ENCODE measurements at regions not wholly inside any gene's neighbourhood (a gene's known extent, or its start where the extent isn't known, plus 50 kb on each side); places are given as distances from the start of the nearest gene placed in this dataset.

DNA sequence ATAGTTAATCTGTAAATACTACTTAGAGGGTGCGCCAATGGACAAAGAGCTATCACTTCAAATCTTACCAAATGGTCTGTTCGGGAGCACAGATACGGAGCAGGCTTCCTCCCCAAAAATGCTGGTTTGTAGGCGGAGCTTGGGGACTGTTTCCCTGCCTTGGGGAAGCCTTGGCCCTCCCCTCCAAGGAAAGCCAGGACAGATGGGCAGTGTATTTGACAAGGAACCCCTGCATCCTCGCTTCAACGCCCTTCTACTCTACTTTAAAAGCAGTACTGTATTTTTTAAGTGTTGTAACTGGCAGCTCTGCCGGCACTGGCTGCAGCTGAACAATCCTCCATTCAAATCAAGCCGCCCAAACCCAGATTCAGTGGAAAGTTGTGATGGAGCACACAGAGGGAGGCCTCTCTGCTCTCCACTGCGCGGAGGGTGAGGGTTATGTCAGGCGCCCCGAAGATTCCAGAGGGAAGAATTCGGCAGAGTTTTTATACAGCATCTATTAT, 83.1 kb upstream of the FNDC3B start:
- peak; percentile 67 for DNase-seq

DNA sequence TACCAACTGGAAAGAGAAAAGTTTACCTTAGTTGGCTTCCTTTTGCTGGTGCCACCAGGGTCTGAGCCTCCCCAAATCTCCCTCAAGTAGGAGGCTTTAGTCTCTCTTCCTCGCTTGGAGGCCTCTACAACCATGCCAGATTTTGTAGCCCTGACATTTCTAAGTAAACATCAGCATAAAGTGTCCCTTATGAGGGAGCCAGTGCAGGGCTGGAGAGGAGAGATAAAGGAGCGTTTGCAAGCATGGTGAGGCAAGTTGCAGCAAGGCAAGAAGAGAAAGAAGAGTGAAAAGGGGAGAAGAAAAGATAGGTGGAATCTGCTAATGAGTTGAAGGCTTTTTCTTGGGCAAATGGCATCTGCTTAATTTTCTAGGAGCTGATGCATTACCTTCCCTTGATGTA, 82.7 kb upstream of the FNDC3B start:
- no peak for DNase-seq

DNA sequence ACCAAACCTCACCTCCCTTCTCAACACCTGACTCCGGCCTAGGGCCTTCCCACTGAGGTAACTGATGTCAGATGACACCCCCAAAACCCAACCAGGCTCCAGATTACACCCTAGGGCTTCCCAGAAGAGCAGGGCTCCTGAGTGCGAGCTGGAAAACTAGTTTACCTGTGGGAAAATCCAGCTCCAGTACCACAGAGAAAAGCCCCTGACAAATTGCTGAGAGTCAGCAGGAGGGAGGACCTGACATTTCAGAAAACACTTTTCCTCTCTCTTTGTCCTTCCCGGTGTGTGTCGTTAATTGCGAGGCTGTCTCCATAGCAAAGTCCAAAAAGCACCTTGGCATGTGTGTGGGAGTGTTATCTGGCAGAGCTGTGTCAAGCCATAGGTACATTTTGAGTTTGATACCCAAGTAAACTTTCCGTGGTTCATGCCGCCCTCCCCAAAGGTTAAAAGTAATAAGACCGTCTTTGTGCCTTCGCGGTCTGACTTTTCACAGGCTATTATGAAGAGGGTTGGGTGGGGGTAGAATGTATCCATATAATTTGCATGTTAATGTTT, 79.8 kb upstream of the FNDC3B start:
- DNase-seq = no peak

DNA sequence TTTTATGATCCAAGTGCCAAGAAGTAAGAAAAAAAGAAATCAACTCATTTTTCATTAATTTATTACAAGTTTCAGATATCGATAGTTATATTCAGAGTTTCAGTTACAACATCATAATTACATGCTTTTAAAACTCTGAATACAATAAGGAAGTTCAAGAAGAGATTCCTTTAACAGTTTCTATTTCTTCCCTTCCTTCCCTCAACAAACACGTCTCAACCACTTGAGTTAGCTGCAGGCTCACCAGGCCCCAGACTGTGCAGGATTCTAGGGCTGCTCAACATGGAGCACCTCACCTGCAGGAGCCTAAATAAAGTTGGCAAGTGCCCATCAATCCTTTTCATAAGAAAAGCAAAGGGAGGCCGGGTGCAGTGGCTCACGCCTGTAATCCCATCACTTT, 79.2 kb upstream of the FNDC3B start:
- DNase-seq = no peak

DNA sequence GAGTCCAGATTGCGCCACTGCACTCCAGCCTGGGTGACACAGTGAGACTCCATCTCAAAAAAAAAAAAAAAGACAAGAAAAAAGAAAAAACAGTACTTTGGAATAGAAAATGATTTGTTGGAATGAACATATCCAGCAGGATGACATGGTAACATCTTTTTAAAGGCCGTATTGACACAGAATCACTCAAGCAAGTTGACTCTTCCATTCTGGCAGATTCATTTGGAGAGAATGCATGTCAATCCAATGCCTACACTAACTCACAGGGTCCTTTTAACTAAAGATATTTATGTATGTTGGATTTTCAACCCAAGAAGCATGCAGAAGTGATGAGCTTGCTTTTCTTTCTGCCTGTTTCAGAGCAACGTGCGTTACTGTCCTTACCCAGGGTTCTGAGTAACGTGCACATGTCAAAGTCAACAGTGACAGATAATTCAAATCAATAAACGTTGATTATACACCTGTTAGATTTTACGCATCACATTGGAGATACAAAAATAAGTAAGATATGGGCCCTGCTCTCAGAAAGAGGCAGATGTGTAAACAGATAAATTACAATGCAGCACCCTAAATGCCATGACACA, 77.1 kb upstream of the FNDC3B start:
- DNase-seq = no peak

DNA sequence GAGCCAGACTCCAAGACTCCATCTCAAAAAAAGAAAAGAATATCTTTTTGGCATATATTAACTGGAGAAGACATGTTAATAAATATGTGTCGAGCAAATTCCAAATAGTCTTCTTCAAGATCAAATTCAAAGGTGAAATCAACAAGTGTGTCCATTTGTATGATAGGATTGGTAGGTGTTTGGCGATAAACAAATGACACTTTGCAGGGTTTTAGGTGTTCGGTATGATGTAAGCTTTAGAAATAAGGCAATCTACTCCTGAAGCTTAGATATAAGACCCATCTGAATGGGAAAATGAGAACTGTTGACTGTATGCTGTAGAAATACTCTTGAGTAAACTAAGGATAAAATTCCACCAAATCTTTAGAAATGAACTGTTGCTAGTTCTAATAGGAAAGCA, 75.8 kb upstream of the FNDC3B start:
- DNase-seq = no peak

DNA sequence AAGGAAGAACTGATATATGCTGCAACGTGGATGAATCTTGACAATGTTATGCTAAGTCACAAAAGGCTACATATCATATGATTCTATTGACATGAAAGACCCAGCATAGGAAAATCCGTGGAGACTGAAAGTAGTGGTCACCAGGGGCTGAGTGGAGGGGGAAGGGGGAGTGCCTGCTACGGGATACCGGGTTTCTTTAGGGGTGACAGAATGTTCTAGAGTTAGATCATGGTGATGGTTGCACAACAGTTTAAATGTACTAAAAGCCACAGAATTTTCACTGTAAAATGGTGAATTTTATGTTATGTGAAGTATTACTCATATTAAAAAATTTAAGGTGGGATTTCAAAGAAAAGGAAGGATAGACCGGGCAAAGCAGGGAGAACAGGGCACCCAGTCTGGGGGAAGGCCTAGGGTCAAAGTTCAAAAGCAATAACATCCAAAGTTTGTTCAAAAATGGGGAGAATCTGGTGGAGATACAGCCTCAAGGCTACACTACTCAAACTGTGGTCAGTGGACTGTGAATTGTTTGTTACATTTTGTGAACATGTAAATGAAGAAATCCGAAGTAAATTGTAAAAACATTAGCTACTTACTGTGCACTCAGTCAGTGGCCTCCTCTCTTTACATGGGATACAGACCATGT, 74.2 kb upstream of the FNDC3B start:
- DNase-seq = no peak

DNA sequence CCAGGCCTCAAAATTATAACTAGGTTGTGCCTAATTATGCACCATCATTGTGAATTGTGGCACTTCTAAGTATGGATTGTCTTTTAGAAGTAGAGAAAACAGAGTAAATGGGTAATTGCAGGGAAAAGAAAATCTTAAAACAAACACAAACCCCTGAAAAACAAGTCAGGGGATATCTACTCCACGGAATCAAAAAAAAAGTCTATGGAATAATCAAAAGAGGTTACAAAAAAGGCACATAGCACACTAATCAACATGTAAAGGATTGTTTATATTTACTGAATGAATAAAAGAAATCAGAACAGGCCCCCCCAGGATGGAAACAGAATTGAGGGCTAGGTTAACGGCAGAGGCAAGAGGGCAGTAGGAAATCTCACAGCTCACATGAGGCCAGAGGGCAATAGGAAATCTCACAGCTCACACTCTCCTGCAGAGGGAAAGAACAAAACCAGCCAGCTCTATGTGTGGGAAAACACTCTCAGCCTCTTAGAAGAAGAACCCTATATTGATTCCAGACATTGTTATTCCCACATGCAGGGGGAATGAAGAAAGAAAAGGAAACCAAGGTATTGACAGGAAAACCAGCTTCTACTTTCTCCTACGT, 72.7 kb upstream of the FNDC3B start:
- DNase-seq = no peak

DNA sequence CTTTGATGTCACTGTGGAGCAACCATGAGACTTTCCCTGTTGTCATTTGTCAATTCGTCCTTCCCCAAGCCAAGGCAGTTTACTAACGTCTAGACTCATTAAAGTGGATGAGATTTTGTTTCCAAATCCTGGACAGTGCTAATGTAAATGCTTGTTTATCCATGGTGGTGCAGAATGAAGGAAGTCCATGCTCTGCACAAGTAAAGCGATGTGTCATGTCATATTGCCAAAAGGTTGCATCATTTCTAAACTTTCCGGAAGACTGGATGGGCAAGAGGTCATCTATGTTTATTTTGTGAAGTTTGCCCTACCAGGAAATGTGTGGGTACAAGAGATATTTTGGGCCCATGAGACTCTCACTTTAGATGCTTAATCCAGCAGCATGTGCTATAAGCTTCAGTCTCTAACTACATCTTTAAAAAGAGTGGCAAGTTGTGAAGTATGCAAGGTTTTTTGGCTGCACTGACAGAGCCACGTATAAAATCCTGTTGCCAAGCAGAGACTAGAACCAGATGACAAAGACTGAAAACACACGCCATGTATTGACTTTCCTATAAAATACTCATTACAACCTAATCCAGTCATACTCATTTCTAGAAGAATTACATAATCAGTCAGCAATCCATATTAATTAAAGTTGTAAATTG, 72.1 kb upstream of the FNDC3B start:
- peak; percentile 81 for DNase-seq

DNA sequence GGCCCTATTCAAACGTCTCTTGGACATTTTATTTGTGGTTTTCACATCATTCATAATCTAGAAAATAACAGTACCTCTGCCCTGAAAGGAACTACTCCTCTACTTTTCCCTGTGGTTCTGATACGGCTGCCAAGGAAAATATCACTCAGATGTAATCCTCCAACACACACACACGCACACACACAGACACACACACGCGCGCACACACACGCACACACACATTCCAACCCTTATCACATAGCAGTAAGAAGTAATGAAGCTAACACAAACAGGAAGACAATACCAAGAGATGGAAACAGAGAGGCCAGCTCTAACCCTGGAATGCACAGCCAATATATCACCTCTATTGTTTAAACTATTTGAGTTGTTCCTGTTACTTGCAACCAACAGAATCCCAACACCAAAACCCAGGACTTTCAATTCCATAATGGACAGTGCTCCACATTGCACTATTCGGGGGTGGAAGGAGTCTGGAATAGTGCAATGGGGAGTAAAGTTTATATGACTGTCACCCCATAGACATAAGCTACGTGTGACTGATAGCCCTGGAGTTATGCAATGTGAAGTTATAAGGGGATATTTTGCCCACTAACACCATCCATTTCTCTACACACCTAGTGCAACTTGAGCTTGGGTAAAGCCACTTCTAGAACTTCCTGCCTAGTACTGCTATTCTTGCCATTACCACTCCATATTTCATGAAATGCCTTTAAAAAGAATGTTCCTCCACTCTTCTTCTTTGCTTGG, 71.3 kb upstream of the FNDC3B start:
- peak; percentile 56 for DNase-seq

DNA sequence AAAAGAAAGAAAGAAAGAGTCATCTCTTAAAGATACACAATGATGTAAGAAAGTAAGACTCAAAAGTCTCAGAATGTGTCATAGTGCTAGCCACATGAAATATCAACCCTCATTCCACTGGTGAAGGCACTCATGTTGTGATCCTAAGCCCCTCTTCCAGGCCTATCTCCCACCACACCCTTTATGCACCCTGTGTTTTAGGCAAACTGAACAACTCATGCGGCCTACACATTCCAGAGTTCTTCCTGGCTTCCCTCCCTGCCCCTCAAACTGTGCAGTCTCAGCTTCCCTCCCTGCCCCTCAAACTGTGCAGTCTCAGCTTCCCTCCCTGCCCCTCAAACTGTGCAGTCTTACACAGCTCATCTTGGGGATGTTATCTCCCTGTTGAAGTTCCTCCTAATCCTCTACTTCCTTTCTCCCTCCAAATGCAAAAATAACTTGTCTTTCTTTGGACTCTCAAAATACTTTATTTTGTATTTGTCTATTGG, 69.0 kb upstream of the FNDC3B start:
- DNase-seq = no peak

DNA sequence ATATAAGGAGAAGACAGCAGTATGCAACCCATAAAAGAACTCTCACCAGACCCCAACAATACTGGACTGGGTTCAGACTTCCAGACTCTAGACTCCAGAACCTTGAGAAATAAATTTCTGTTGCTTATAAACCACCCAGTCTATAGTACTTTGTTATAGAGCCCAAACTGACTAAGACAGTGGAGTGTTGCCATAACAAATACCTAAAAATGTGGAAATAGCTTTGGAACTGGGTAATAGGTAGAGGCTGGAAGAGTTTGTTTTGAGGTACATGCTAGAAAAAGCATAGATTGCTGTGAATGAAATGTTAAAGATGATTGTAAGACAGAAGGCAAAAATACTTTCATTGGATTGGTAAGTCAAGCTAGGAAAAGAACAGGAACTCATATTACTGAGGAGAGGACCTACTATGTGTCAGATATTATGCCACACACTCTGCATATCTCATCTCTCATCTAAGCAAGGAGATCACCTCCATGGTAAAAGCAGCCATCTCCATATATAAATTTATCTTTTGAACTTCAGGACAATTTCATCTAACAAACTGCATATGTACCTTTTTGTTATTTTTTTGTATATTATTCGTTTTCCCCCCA, 67.4 kb upstream of the FNDC3B start:
- no peak for DNase-seq

DNA sequence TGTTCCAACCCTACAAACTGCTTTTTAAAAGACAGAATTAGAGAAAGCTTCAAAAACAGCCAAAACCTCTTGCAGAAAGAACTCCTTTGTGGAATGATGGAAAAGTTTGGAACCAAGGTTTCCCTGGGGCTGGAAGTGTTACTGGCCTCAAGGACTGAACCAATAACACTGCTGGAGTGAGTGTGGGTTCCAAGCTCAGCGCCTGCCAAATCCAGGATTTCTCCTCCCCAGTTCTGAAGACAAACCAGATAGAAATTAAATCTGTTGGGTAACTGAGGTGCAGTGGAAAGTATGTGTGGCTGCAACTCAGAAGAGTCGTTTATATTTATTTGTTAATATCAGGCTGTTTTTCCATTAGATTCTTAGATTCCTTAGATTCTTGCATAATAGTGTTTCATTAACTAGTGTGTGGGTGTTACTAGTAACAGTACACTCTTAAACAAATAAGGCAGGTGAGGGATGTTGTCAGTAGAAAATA, 66.5 kb upstream of the FNDC3B start:
- peak; percentile 90 for DNase-seq

DNA sequence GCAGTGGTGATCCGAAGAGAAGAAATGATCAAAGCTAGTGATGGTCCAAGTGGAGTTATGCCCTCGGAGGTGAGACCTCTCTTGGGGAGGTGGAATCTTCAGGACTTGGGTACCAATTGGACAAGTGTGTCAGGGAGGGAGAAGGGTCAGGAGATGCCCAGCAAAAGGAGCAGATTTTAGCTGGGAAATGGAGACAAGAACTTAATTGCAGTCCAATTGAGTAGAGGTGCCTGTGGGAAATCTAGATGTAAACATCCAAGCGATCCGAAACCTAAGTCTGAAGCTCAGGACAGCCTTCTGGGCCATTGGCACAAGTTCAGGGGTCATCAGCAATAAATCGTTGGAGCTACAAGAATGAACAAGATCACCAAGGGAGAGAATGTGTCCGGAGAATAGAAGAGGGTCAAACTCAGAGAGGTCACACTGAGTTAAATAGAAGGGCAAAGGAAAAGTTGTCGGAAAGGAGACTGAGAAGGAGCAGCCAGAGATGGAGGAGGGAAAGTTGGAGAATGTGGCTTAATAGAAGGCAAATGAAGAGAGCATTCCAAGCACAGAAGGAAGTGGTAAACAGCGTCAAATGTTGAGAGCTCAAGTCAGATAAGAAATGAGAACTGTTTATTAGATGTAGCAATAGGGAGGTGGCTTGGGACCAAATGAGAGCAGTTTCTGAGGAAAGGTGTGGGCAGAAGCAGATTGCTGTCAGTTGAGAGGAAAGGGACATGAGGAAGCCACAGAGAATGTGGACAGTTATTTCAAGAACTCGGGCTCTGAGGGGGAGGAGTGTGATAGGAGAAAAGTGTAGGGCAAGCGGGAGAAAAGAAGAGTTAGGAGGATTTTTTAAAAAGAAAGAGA, 64.2 kb upstream of the FNDC3B start:
- no peak for DNase-seq

DNA sequence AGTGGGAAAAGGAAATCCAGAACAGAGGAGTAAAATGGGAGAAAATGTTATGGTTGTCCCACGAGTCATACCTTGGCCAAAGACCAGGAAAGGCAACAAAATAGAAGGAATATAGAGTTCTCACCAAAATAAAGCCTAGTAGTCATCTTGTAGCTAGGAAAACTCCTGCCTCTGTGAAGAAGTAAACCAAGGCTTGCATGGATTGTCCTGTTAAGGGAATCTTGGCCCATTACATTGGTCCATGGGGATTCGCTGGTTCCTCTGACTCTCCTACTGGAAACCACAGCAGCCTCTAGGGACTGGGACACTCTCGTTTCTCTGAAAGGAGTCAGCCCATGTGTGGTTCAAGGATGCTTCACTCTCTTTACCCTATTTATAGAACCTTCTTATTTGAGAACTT, 62.9 kb upstream of the FNDC3B start:
- DNase-seq = no peak

DNA sequence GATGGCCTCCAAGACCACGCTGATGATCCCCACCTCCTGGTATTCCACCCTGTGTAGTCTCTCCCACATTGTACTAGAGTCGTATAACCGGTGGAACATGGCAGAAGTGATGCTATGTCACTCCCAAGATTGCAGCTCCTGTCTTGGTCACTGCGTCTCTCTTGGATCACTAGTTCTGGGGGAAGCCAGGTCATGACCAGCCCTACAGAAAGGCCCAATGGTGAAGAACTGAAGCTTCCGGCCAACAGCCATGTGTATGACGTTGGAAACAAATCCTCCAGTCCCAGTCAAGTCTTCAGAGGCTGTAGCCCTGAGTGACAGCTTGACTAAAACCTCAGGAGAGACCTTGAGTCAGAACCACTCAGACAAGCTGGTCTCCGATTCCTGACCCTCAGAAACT, 61.9 kb upstream of the FNDC3B start:
- no peak for DNase-seq

DNA sequence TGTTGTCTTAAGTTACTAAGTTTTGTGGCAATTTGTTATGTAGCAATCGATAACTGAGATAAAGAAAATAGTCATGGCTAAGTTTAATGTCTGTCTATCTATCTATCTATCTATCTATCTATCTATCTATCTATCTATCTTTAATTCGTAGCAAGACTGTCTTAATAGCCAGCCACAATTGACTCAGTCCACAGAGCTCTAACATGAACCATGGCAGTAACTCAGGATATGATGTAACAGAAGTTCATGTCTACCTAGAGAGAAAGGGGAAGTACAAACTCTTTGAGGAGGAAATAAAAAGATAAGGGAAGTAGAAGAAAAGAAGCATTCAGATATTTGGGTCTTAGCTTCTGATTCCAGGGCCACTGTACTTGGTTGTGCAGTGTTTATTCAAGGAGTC, 61.5 kb upstream of the FNDC3B start:
- no peak for DNase-seq

DNA sequence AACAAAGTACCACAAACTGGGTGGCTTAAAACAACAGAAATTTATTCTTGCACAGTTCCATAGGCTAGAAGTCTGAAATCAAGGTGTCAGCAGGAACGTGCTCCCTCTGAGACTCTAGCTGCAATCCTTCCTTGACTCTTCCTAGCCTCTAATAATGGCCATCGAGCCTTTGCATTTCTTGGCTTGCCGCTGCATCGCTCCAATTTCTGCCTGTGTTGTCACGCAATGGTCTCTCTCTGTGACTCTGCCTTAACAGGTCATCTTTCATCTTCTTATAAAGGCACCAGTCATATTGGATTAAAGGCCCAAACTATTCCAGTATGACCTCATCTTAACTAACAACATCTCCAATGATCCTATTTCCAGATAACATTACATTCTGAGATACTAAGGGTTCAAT, 61.0 kb upstream of the FNDC3B start:
- DNase-seq = no peak

DNA sequence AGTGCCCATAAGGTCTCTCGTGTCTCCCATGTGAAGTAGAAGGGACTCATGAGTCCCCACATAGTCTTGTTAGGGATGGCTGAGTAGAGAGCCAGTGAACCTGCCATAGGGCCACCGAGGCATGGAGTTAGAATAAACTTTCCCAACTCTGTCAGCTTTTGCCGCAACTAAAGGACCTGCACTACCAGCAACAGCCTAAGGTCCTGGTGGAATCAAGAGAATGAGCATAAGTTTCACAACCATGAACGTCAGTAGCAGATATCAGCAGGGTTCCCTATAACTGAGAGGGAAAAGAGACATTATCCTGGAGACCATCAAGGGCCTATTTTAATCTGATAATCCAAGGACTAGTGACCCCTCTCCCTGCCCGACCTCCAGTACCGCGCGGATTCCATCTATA, 60.3 kb upstream of the FNDC3B start:
- no peak for DNase-seq

DNA sequence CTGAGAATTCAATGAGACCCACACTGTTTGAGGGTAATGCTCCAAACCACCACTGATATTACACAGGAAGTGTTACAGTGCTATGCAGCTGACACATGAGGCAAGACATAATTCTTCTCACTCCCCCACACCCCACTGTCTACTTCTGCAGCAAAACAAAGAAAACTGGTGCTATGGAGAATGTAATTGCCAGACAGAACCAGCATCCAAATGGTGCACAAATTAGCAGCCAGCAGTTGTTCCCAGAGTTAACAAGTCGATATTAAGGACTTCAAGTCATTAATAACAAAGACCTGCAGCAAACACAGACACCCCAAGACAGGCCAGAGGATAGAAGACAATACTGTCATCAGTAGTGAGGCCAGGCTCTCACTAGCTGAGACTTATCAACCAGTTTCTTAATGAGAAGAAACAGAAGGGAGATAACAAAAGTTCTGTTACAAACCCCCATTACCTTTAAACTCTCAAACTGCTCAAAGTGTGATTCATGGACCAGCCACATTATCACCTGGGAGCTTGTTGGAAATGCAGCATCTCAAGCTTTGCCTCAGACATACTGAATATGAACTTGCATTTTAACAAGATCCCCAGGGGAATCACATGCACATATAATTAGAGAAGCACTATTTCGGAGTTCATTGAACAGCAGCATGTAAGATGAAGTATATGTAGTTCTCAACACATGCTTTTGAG, 58.7 kb upstream of the FNDC3B start:
- DNase-seq = no peak

DNA sequence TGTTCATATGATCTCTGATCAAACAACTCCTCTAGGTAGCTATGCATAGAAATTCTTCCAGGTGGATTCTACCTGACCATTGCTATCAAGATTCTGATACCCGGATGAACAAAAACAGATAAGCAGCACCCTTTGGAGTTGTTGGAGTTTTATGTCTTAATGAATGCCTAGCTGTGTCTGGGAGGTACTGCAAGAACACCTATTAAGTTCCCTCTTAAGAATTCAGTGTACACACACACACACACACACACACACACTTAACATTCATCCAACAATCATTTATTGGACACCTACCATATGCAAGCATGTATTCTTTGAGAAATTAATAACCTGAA, 58.1 kb upstream of the FNDC3B start:
- DNase-seq = no peak

All from femur (tissue), 1 donor.